Heart left ventricle (tissue), 13 donors: ENCODE measurements at regions not wholly inside any gene's neighbourhood (a gene's known extent, or its start where the extent isn't known, plus 50 kb on each side); places are given as distances from the start of the nearest gene placed in this dataset.

Source experiments
- POLR2A ChIP-seq, 2 donors: fragments of 450-650 bp; IDR thresholded peaks; one replicate each; pipeline ENCODE4 v1.6.1; 2017; ENCODE audit warnings: antibody characterized with exemption in 2 of 2, mild to moderate bottlenecking in 2 of 2, moderate library complexity in 2 of 2
- TF ChIP-seq, protein P1 (sequence below), 12 donors: fragments of 200-600 bp; sonication (generic) in 4 of 12; IDR thresholded peaks; one replicate each; pipeline versions ENCODE4 v1.5.0 to v1.8.0; 2018 to 2022; ENCODE audit warnings: antibody characterized with exemption in 12 of 12, mild to moderate bottlenecking in 5 of 12
- donor health status: ischemic (EF 13 %, LVEDD 7.1; RV severe dilation, severe dysfunction).
- donor health status: DM: no; HTN: yes; CAD: no.
- donor health status: DM: no; HTN: no; CAD: no.
- donor health status: ischemic (EF 25% LVEDD 6.9; RV normal size, moderate dysfunction).
- donor health status: ischemic (EF 25% LVEDD 5.7; RV mildly dilated, moderate dysfunction).
- donor health status: ischemic (EF 35%, LVEDD 5.7; RV mildly dilated, moderate dysfunction).
- donor health status: nonischemic (EF 11% LVEDD 7.7; RV severe dilation, severe dysfunction).
- donor health status: DM: yes; HTN: yes; CAD: no.
- donor health status: PGD.
- donor health status: ischemic (EF 29% LVEDD 5.4; RV normal size, mild dysfunction).
- donor health status: nonischemic (EF 23%, LVEDD 6.1; RV moderate dilation, normal function).

GRCh38 chr6:81340946-81341345, 411.5 kb downstream of the TENT5A start:
- TF ChIP-seq, protein P1, sequence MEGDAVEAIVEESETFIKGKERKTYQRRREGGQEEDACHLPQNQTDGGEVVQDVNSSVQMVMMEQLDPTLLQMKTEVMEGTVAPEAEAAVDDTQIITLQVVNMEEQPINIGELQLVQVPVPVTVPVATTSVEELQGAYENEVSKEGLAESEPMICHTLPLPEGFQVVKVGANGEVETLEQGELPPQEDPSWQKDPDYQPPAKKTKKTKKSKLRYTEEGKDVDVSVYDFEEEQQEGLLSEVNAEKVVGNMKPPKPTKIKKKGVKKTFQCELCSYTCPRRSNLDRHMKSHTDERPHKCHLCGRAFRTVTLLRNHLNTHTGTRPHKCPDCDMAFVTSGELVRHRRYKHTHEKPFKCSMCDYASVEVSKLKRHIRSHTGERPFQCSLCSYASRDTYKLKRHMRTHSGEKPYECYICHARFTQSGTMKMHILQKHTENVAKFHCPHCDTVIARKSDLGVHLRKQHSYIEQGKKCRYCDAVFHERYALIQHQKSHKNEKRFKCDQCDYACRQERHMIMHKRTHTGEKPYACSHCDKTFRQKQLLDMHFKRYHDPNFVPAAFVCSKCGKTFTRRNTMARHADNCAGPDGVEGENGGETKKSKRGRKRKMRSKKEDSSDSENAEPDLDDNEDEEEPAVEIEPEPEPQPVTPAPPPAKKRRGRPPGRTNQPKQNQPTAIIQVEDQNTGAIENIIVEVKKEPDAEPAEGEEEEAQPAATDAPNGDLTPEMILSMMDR (IDR thresholded peaks at IDR 0.05) = no peak
- no peak for TF ChIP-seq POLR2A (IDR thresholded peaks at IDR 0.05)
